ENCODE measurements at regions not wholly inside any gene's neighbourhood (a gene's known extent, or its start where the extent isn't known, plus 50 kb on each side); places are given as distances from the start of the nearest gene placed in this dataset.

DNA sequence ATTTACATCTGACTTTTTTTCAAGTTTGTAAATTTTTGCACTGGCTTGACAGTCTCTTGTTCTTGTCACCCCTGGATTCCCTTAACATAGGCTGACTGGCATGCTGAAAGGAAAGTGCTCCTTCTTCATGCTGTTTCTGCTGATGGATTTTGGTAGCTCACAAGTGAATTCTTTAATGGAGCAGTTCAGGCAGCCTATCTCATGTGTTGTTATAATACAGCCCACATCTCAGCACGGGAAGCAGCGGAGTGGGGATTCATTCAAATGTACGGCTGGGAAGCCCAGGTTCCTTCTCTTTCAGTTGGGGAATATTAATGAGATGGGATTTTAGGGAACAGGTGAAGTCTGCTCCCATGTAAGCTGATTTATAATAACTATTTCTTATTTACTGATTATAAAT is 142.8 kb downstream of the CD8B2 start:
- intact Hi-C loops (cut with DNase I): no loop called here
- TF ChIP-seq, protein P1, sequence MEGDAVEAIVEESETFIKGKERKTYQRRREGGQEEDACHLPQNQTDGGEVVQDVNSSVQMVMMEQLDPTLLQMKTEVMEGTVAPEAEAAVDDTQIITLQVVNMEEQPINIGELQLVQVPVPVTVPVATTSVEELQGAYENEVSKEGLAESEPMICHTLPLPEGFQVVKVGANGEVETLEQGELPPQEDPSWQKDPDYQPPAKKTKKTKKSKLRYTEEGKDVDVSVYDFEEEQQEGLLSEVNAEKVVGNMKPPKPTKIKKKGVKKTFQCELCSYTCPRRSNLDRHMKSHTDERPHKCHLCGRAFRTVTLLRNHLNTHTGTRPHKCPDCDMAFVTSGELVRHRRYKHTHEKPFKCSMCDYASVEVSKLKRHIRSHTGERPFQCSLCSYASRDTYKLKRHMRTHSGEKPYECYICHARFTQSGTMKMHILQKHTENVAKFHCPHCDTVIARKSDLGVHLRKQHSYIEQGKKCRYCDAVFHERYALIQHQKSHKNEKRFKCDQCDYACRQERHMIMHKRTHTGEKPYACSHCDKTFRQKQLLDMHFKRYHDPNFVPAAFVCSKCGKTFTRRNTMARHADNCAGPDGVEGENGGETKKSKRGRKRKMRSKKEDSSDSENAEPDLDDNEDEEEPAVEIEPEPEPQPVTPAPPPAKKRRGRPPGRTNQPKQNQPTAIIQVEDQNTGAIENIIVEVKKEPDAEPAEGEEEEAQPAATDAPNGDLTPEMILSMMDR (IDR thresholded peaks at IDR 0.05): no peak
- TF ChIP-seq POLR2A (IDR thresholded peaks at IDR 0.05): no peak
- H3K27ac ChIP-seq: no peak overlapping the region
- no peak for DNase-seq
- H3K4me3 ChIP-seq: no peak overlapping the region
- H3K27me3 ChIP-seq: no peaks in the 10 kb centered on the region
- H3K4me1 ChIP-seq (replicated peaks in 1 of 2): no peaks in the 10 kb centered on the region
- no peaks in the 10 kb centered on the region for H3K9me3 ChIP-seq (replicated peaks in 1 of 3)
- H3K36me3 ChIP-seq (replicated peaks in 1 of 2): no peaks in the 10 kb centered on the region
- 60 to 74% (median 72%) methylated on average over 3 of the region's 3 CpGs for WGBS, 4 donors

DNA sequence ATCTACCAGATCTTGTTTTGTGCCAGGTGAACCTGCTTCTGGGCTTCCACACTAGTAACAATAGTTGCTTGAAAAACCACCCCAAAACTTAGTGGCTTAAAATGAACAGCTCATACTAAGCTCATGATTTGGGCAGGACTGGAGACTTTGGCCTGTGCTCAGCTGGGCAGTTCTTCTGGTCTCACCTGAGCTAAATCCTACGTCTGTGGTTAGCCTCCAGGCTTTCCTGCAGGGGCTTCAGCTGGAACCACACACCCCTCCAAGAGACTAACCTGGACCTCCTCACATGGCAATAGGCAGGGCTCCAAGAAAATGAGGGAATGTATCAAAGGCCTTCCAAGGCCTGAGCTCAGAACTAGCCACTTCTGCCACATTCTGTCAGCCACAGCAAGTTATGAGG is 144.1 kb downstream of the CD8B2 start:
- WGBS, 4 donors: 60 to 89% (median 75%) methylated on average over 1 of the region's 1 CpG
- no peak for DNase-seq
- intact Hi-C loops (cut with DNase I): no loop called here
- TF ChIP-seq, protein P1 (IDR thresholded peaks at IDR 0.05): no peak
- no peak for TF ChIP-seq POLR2A (IDR thresholded peaks at IDR 0.05)
- Histone ChIP-seq H3K4me1 (replicated peaks in 1 of 2) (no peaks in the 10 kb centered on the region), H3K9me3 (replicated peaks in 1 of 3) (no peaks in the 10 kb centered on the region), H3K4me3 (no peak overlapping the region), H3K27me3 (no peaks in the 10 kb centered on the region), H3K27ac (no peak overlapping the region), H3K36me3 (replicated peaks in 1 of 2) (no peaks in the 10 kb centered on the region)

- H3K36me3 ChIP-seq (replicated peaks in 1 of 2): no peaks in the 10 kb centered on the region
- H3K4me1 ChIP-seq (replicated peaks in 1 of 2): no peaks in the 10 kb centered on the region
- DNase-seq: no peak
- no peak overlapping the region for H3K27ac ChIP-seq
- H3K27me3 ChIP-seq: no peaks in the 10 kb centered on the region
- intact Hi-C loops (cut with DNase I): no loop called here
- TF ChIP-seq, protein P1 (IDR thresholded peaks at IDR 0.05): peak in 4 of 6 experiments; percentile 6 to 45 (median 34)
- TF ChIP-seq POLR2A (IDR thresholded peaks at IDR 0.05): no peak
- WGBS, 4 donors: 0 to 2% (median 1%) methylated on average over 1 of the region's 1 CpG
- H3K9me3 ChIP-seq (replicated peaks in 1 of 3): no peaks in the 10 kb centered on the region
- H3K4me3 ChIP-seq: no peak overlapping the region
Observed at GRCh38 chr2:106638043-106638442, 150.9 kb downstream of the CD8B2 start.

- no peak for DNase-seq
- H3K9me3 ChIP-seq (replicated peaks in 1 of 3): no peaks in the 10 kb centered on the region
- H3K4me1 ChIP-seq (replicated peaks in 1 of 2): no peaks in the 10 kb centered on the region
- no peaks in the 10 kb centered on the region for H3K36me3 ChIP-seq (replicated peaks in 1 of 2)
- intact Hi-C loops (cut with DNase I): no loop called here
- no peak overlapping the region for H3K27ac ChIP-seq
- H3K4me3 ChIP-seq: no peak overlapping the region
- TF ChIP-seq, protein P1 (IDR thresholded peaks at IDR 0.05): no peak
- TF ChIP-seq POLR2A (IDR thresholded peaks at IDR 0.05): no peak
- no peaks in the 10 kb centered on the region for H3K27me3 ChIP-seq
Observed at GRCh38 chr2:106638580-106638979, 151.4 kb downstream of the CD8B2 start.
